ENCODE measurements at regions not wholly inside any gene's neighbourhood (a gene's known extent, or its start where the extent isn't known, plus 50 kb on each side); places are given as distances from the start of the nearest gene placed in this dataset.

DNA sequence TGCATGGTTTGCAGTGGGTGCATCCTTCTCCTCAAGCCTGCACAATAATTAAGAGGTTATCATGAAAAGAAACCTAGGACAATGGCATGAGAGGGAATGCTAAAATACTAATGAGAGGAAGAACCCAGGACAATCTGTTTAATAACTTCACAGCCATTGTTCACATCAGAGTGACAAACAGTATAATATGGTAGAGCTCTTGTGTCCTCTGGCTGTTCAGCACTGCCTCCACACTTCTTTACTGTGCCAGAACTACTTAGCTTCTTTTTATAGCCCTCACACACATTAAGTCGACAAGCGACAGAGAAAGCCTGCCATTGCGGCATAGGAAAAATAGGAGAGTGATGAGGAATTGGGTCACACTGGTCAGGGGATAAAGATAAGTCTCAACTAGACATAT lies 65.0 kb upstream of the MEIS2 start:
- intact Hi-C loops (cut with micrococcal nuclease), result no loop called here
- no peak overlapping the region for H3K4me3 Mint-ChIP-seq
- H3K4me1 Mint-ChIP-seq (ENCODE audit: low read depth), result no peaks in the 10 kb centered on the region
- H3K36me3 Mint-ChIP-seq (ENCODE audit: low read depth), result no peaks in the 10 kb centered on the region
- DNase-seq, result no peak
- no peak overlapping the region for H3K27ac Mint-ChIP-seq
- peaks cover 2% of the 10 kb centered on the region for H3K27me3 Mint-ChIP-seq (ENCODE audit: low read depth)
- no peaks in the 10 kb centered on the region for H3K9me3 Mint-ChIP-seq
- CTCF ChIA-PET, result no interaction called here

DNA sequence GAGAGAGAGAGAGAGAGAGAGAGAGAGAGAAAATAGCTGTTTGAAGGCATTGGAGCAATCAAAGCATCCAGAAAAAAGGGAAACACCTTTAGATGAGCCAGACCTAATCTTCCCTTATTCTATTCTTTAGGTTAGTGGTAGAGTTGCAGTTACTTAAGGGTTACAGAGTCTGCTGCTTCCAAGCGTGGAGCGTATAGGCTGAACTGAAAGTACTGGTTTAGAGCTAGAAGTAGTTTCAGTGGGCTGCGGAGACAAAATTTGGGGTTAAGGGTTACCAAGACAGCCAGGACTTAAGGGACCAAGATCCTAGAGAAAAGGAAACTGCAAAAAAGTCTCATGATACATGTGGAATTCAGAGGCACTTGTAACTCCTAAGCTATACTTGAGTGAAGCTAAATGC lies 66.1 kb upstream of the MEIS2 start:
- intact Hi-C loops (cut with micrococcal nuclease), result no loop called here
- Mint-ChIP-seq H3K4me3 (no peak overlapping the region), H3K27ac (no peak overlapping the region), H3K9me3 (no peaks in the 10 kb centered on the region), H3K27me3 (ENCODE audit: low read depth) (peaks cover 2% of the 10 kb centered on the region), H3K36me3 (ENCODE audit: low read depth) (no peaks in the 10 kb centered on the region), H3K4me1 (ENCODE audit: low read depth) (no peaks in the 10 kb centered on the region)
- CTCF ChIA-PET, result no interaction called here
- DNase-seq, result no peak

GRCh38 chr15:37181339-37181738 lies 81.0 kb upstream of the MEIS2 start:
- Mint-ChIP-seq H3K27me3 (ENCODE audit: low read depth) (peaks cover 3% of the 10 kb centered on the region), H3K9me3 (peaks cover 14% of the 10 kb centered on the region)
- CTCF ChIA-PET, result no interaction called here

GRCh38 chr15:37199545-37199944 lies 99.2 kb upstream of the MEIS2 start:
- Mint-ChIP-seq H3K36me3 (ENCODE audit: low read depth) (no peaks in the 10 kb centered on the region), H3K27ac (no peak overlapping the region), H3K4me1 (ENCODE audit: low read depth) (no peaks in the 10 kb centered on the region), H3K4me3 (no peak overlapping the region), H3K9me3 (no peaks in the 10 kb centered on the region), H3K27me3 (ENCODE audit: low read depth) (peaks cover 8% of the 10 kb centered on the region)
- intact Hi-C loops (cut with micrococcal nuclease), result no loop called here
- CTCF ChIA-PET, result no interaction called here
- no peak for DNase-seq

More at GRCh38 chr15:37181339-37181738, 81.0 kb upstream of the MEIS2 start:
- H3K36me3 Mint-ChIP-seq (ENCODE audit: low read depth), result no peaks in the 10 kb centered on the region
- DNase-seq, result no peak
- intact Hi-C loops (cut with micrococcal nuclease), result no loop called here
- H3K4me3 Mint-ChIP-seq, result no peak overlapping the region
- no peaks in the 10 kb centered on the region for H3K4me1 Mint-ChIP-seq (ENCODE audit: low read depth)
- H3K27ac Mint-ChIP-seq, result no peak overlapping the region

DNA sequence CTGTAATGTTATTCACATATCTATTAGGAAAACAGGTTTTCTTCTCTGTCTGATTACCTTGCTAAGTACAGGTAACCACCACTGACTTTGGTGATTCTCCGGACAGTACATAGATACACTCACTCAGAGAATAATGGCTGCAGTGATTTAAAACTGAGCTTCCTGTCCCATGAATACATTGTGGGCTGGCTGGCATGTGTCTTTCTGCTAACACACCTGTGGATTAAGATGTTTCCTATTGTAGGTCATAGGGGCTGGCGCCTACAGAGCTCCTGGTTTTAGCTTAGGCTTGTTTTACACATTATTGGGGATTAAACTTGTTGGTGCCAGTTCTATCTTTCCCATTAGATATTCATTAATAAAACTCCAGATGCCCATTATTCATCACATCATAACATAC lies 102.7 kb upstream of the MEIS2 start:
- no peak for DNase-seq
- CTCF ChIA-PET, result no interaction called here

GRCh38 chr15:37204692-37205091 lies 104.3 kb upstream of the MEIS2 start:
- Mint-ChIP-seq H3K36me3 (ENCODE audit: low read depth) (no peaks in the 10 kb centered on the region), H3K4me1 (ENCODE audit: low read depth) (no peaks in the 10 kb centered on the region), H3K27ac (no peak overlapping the region), H3K9me3 (no peaks in the 10 kb centered on the region), H3K4me3 (no peak overlapping the region), H3K27me3 (ENCODE audit: low read depth) (peaks cover 6% of the 10 kb centered on the region)
- intact Hi-C loops (cut with micrococcal nuclease), result no loop called here
- DNase-seq, result no peak
- CTCF ChIA-PET, result no interaction called here

More for the DNA sequence above, 102.7 kb upstream of the MEIS2 start:
- H3K36me3 Mint-ChIP-seq (ENCODE audit: low read depth), result no peaks in the 10 kb centered on the region
- H3K4me3 Mint-ChIP-seq, result no peak overlapping the region
- H3K9me3 Mint-ChIP-seq, result no peaks in the 10 kb centered on the region
- H3K27ac Mint-ChIP-seq, result no peak overlapping the region
- intact Hi-C loops (cut with micrococcal nuclease), result no loop called here
- no peaks in the 10 kb centered on the region for H3K4me1 Mint-ChIP-seq (ENCODE audit: low read depth)
- peaks cover 6% of the 10 kb centered on the region for H3K27me3 Mint-ChIP-seq (ENCODE audit: low read depth)

DNA sequence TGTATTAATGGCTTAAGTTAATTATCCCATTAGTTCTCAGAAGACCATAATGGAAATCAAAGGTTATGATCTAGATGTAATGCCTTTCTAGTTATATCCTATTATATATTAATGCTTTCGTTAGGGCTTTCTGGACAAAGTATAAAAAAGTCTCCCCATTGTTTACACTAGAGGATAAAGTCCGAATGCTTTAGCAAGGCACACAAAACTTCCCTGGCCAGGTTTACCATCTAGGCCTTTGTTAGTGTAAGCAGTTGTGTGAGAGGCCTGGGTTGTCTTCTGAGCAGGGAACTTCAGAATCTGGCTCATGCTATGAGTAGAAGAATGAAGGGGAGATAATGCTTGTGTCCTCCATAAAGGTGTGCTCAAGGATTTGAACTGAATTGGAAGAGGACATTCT lies 106.3 kb upstream of the MEIS2 start:
- Mint-ChIP-seq H3K4me1 (ENCODE audit: low read depth) (no peaks in the 10 kb centered on the region), H3K36me3 (ENCODE audit: low read depth) (no peaks in the 10 kb centered on the region), H3K4me3 (no peak overlapping the region), H3K9me3 (no peaks in the 10 kb centered on the region), H3K27ac (no peak overlapping the region), H3K27me3 (ENCODE audit: low read depth) (peaks cover 10% of the 10 kb centered on the region)
- CTCF ChIA-PET, result interaction anchor here (0.7 kb wide), 1 partner anchor 283 kb away, joined by 3 read pairs; no protein-coding TSS in a partner anchor
- intact Hi-C loops (cut with micrococcal nuclease), result no loop called here
- DNase-seq, result no peak

DNA sequence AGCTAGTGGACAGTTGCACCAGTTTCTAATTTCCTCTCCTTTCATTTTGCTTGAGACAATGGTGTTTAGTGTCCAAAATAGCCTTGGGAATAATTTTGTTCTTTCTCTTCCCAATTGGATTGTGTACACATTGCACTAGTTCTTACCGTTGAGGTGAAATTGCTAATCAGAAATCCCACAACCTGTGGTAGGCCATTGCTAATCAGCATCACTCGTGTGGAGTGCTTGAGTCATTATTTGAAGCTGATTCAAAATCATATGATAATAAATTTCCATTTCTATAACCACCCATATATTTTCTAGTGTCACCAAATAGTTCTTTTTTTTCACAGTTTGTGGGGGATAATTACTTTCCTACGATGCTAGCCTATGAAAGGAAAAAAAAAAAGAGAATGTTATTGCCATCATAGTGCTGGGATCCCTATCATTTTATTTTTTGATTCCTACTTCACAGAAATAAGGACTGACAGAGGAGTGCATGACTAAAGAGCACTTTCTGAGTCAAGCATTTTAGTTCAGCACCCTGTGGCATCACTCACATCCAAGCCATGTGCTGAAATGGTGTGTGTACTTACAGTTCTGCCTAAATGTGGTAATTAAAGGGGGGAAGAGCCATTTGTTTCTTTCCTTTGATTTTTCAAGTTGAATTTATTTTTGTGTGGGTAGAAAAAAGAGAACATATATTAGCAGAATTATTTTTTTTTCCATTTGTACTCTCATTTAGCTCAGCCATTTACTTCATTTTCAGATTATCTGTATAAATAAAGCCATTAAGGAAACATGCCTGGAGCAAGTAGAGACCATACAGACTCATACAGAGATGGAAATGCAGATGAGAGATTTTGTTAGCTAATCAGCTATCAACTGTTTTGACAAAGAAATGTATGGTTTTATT lies 108.0 kb upstream of the MEIS2 start:
- no peak overlapping the region for H3K4me3 Mint-ChIP-seq
- H3K36me3 Mint-ChIP-seq (ENCODE audit: low read depth), result no peaks in the 10 kb centered on the region
- peaks cover 8% of the 10 kb centered on the region for H3K27me3 Mint-ChIP-seq (ENCODE audit: low read depth)
- DNase-seq, result no peak
- H3K27ac Mint-ChIP-seq, result no peak overlapping the region
- intact Hi-C loops (cut with micrococcal nuclease), result no loop called here
- peaks cover 2% of the 10 kb centered on the region for H3K9me3 Mint-ChIP-seq
- CTCF ChIA-PET, result interaction anchor here (0.6 kb wide), 1 partner anchor 1189 kb away, joined by 3 read pairs; no protein-coding TSS in a partner anchor
- H3K4me1 Mint-ChIP-seq (ENCODE audit: low read depth), result no peaks in the 10 kb centered on the region

DNA sequence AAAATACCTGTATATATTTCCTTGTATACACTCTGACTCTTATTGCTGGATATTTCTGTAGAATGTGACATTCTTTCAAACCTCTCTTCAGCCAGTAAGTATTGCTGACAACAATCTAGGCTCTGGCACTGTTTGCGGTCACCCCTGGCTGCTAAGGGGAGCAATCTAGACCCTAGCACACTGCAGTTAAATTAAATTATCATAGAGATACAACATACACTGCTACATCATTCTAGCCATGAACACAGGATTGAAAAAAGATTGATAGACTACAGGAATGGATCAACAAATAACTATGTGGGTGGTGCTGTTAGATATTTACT lies 108.7 kb upstream of the MEIS2 start:
- no peak overlapping the region for H3K27ac Mint-ChIP-seq
- peaks cover 4% of the 10 kb centered on the region for H3K27me3 Mint-ChIP-seq (ENCODE audit: low read depth)
- intact Hi-C loops (cut with micrococcal nuclease), result no loop called here
- no peak for DNase-seq
- H3K9me3 Mint-ChIP-seq, result peaks cover 2% of the 10 kb centered on the region
- no peaks in the 10 kb centered on the region for H3K4me1 Mint-ChIP-seq (ENCODE audit: low read depth)
- CTCF ChIA-PET, result no interaction called here
- no peak overlapping the region for H3K4me3 Mint-ChIP-seq
- H3K36me3 Mint-ChIP-seq (ENCODE audit: low read depth), result no peaks in the 10 kb centered on the region

- H3K4me3 Mint-ChIP-seq, result no peak overlapping the region
- DNase-seq, result no peak
- CTCF ChIA-PET, result no interaction called here
- no peaks in the 10 kb centered on the region for H3K4me1 Mint-ChIP-seq (ENCODE audit: low read depth)
- no peaks in the 10 kb centered on the region for H3K36me3 Mint-ChIP-seq (ENCODE audit: low read depth)
- H3K27ac Mint-ChIP-seq, result no peak overlapping the region
- H3K27me3 Mint-ChIP-seq (ENCODE audit: low read depth), result no peaks in the 10 kb centered on the region
- peaks cover 4% of the 10 kb centered on the region for H3K9me3 Mint-ChIP-seq
- intact Hi-C loops (cut with micrococcal nuclease), result no loop called here
Observed at GRCh38 chr15:37217567-37217966, 117.2 kb upstream of the MEIS2 start.

GRCh38 chr15:37218351-37218916 lies 118.1 kb upstream of the MEIS2 start:
- H3K4me3 Mint-ChIP-seq, result no peak overlapping the region
- intact Hi-C loops (cut with micrococcal nuclease), result no loop called here
- H3K27ac Mint-ChIP-seq, result no peak overlapping the region
- CTCF ChIA-PET, result no interaction called here
- peaks cover 2% of the 10 kb centered on the region for H3K9me3 Mint-ChIP-seq
- no peaks in the 10 kb centered on the region for H3K27me3 Mint-ChIP-seq (ENCODE audit: low read depth)
- H3K4me1 Mint-ChIP-seq (ENCODE audit: low read depth), result no peaks in the 10 kb centered on the region
- H3K36me3 Mint-ChIP-seq (ENCODE audit: low read depth), result no peaks in the 10 kb centered on the region
- DNase-seq, result no peak

DNA sequence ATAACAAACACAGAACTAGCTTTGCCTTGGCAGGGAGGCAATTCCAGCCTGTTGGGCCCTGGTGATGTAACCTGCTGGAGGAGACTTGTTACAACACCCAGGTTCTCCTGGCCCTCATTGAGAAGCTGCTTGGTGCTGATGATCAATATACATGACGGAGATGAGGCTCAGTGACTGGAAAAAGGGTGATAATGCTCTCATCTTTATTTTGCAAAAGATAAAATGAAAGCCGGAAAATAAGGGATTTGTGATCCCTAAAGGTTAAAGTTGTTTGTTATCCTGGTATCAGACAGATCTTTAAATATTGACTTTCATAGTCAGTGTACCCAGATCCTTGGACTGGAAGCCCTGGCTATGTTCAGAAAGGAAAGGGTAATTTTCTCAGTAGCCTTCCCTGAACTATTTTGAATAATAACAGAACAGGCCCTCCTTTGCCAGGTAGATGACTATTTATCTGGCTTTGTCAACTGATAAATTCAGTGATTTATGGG lies 118.9 kb upstream of the MEIS2 start:
- CTCF ChIA-PET, result no interaction called here
- DNase-seq, result no peak
- no peaks in the 10 kb centered on the region for H3K27me3 Mint-ChIP-seq (ENCODE audit: low read depth)
- H3K4me3 Mint-ChIP-seq, result no peak overlapping the region
- H3K4me1 Mint-ChIP-seq (ENCODE audit: low read depth), result no peaks in the 10 kb centered on the region
- peaks cover 2% of the 10 kb centered on the region for H3K9me3 Mint-ChIP-seq
- no peak overlapping the region for H3K27ac Mint-ChIP-seq
- intact Hi-C loops (cut with micrococcal nuclease), result no loop called here
- H3K36me3 Mint-ChIP-seq (ENCODE audit: low read depth), result no peaks in the 10 kb centered on the region

All from activated naive CD4-positive, alpha-beta T cell treated with anti-CD3 and anti-CD28 coated beads for 36 hours (primary cell).